NOMO-1 (cell line): ENCODE measurements at regions not wholly inside any gene's neighbourhood (a gene's known extent, or its start where the extent isn't known, plus 50 kb on each side); places are given as distances from the start of the nearest gene placed in this dataset.
"Not testable (repeated sequence)": the region's sequence is repeated elsewhere in the genome, so short reads cannot be mapped to it uniquely, and the experiment has no call there.

Experiments
- DNase-seq, 2 experiments: peaks; one replicate each; lab custom pipeline; 2025; ENCODE audit not compliant: unreplicated experiment in 2 of 2; lab: John Stamatoyannopoulos, UW

- DNase-seq: no peak
Observed at GRCh38 chr13:90329641-90330040, 1017.8 kb upstream of the MIR17HG start.

DNA sequence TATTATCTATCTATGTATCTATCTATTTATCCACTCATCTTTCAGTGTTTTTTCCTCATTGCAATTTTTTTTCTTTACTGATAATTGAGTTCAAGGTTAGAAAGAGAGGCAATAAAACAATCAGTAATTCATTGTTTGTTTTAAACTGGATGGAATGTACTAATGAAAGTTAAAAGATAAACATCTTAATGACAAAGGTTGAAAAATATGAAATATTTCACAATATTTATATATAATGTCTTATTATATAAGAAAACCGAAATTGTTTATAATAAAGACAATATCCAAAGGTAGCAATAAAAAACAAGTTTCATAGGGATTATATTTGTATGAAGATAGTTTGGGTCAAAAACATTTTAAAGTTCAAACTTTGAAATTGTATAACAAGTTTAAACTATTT, 1015.5 kb upstream of the MIR17HG start:
- DNase-seq: no peak

GRCh38 chr13:90336507-90336906, 1011.0 kb upstream of the MIR17HG start:
- DNase-seq: no peak

GRCh38 chr13:90341348-90341747, 1006.1 kb upstream of the MIR17HG start:
- not testable (repeated sequence) for DNase-seq

DNA sequence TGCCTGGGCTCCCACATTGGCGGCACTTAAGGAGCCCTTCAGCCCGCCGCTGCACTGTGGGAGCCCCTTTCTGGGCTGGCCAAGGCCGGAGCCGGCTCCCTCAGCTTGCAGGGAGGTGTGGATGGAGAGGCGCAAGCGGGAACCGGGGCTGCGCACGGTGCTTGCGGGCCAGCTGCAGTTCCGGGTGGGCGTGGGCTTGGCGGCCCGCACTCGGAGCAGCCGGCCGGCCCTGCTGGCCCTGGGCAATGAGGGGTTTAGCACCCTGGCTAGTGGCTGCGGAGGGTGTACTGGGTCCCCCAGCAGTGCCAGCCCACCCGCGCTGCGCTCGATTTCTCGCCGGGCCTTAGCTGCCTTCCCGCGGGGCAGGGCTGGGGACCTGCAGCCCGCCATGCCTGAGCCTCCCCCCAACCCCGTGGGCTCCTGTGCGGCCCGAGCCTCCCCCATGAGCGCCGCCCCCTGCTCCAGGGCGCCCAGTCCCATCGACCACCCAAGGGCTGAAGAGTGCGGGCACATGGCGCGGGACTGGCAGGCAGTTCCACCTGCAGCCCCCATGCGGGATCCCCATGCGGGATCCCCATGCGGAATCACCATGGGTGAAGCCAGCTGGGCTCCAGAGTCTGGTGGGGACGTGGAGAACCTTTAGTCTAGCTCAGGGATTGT, 998.9 kb upstream of the MIR17HG start:
- not testable (repeated sequence) for DNase-seq

- no peak for DNase-seq
Observed at GRCh38 chr13:90352763-90353162, 994.7 kb upstream of the MIR17HG start.

- DNase-seq: no peak
Observed at GRCh38 chr13:90355162-90355751, 992.2 kb upstream of the MIR17HG start.

GRCh38 chr13:90360785-90361184, 986.7 kb upstream of the MIR17HG start:
- no peak for DNase-seq

- no peak for DNase-seq
Observed at GRCh38 chr13:90362707-90363106, 984.8 kb upstream of the MIR17HG start.

DNA sequence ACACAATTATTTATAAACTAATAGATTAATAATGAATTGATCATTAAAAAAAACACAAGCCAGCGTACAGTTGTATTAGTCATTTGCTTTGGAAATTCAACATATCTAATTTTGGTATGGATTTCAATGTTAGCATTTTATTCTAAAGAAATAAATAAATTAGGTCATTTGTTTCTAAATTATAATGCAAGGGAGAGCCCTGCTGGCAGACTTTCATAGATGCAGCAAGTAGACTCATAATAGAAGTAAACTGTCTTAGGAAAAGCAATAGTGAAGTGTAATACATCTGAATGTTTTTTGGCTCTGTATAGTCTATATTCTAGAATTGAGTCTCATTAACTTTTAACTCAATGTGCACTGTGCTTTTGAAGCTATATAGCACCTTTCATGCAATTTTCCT, 982.4 kb upstream of the MIR17HG start:
- DNase-seq: no peak

DNA sequence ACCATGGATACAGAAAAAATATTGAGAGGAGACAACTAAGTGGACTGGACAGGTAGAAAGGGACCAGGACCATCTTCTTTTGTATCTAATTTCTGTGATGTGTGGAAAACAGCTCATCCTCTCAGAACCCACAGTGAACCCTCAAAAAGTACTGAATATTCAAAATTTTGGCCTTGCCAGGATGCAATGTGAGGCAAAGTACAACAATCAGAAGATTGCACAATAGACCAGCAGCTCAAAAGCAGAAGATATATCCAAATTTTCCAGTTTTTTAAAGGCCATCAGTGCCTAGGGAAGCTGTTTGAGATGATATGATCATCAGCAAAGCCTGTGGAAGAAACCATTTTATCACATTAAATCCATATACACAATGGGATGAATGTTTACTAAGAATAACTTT, 973.3 kb upstream of the MIR17HG start:
- no peak for DNase-seq

- no peak for DNase-seq
Observed at GRCh38 chr13:90375851-90376250, 971.6 kb upstream of the MIR17HG start.

GRCh38 chr13:90382425-90382824, 965.1 kb upstream of the MIR17HG start:
- DNase-seq: no peak

DNA sequence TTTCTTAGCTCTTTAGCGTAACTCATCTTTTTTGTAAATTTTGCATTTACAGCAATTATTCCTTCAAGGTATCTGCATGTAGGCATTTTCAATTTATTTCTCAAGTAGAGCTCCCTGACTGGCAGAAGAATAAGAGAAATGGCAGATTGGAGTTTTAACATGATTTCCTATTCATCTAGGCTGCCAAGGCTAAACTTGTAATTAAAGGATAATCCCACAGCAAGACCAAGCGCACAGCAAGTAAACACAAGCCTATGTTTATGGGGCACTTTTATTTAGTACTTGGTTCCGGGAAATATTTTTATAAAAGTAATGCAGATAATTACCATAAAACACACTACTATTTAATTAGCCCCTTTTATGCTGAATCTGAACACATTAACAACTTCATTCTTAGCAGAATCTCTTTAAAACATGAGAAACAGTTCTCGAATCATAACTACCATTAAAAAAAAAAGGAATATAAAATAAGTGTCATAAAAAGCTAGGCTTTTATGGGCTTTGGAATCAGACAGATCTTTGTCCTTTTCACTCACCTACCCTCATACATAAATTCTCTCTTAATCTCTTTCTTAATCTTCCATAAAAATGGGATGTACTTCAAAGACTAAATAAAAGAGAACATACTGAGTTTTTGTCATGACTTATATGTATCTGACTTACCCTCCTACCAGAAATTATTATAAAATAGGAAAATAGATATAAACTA, 961.6 kb upstream of the MIR17HG start:
- no peak for DNase-seq

- DNase-seq: no peak
Observed at GRCh38 chr13:90388887-90389452, 958.5 kb upstream of the MIR17HG start.

- no peak for DNase-seq
Observed at GRCh38 chr13:90389537-90389936, 958.0 kb upstream of the MIR17HG start.

- DNase-seq: no peak
Observed at GRCh38 chr13:90393408-90393807, 954.1 kb upstream of the MIR17HG start.

- DNase-seq: no peak
Observed at GRCh38 chr13:90395348-90395747, 952.1 kb upstream of the MIR17HG start.

GRCh38 chr13:90395846-90396245, 951.6 kb upstream of the MIR17HG start:
- DNase-seq: no peak

DNA sequence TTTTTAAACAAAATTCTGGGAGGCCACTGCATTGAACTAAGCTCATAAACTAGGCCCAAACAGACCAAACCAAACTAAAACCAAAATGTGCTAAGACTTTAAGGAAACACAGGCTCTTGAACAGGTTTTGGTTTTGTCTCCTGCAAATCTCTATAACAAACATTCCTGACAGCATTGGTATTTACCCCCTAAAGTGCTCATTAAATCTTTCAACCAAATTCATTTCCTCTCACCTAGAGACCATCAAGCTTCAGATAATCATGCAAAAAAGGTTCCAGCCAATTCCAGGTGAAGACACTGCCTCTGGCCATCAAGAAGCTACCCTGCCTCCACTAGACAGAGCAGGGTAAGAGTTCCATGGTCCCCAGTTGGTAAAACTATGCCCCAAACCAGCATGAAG, 951.2 kb upstream of the MIR17HG start:
- no peak for DNase-seq

GRCh38 chr13:90397503-90397902, 950.0 kb upstream of the MIR17HG start:
- no peak for DNase-seq

DNA sequence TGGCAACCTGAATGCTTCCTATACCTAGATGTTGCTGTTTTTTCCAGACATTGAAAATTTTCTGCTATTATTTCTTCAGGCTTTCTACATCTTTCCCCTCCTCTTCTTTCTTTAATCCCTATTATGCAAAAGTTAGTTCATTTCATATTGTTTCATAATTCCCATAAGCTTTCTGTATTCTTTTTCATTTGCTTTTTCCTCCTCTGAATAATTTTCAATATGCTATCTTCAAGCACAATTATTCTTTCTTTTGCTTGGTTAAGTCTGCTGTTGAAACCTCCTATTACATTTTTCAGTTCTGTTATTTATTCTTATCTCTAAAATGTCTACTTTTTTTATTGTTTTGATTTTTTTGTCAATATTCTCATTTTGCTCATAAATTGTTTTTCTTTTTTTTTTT, 947.1 kb upstream of the MIR17HG start:
- no peak for DNase-seq
